Hepatocyte (in vitro differentiated cells): ENCODE measurements at regions not wholly inside any gene's neighbourhood (a gene's known extent, or its start where the extent isn't known, plus 50 kb on each side); places are given as distances from the start of the nearest gene placed in this dataset.

Experiments
- DNase-seq: peaks from one replicate; pipeline ENCODE4 v3.0.0-alpha.2; 2016; ENCODE audit warnings: low spot score
- H2AFZ ChIP-seq: fragments of 200-600 bp; sonication (generic); 2 replicates; pipeline ENCODE4 v1.6.0; 2016; ENCODE audit warnings: antibody characterized with exemption, mild to moderate bottlenecking
- H3K27ac ChIP-seq: fragments of 200-600 bp; sonication (generic); 2 replicates; pipeline ENCODE4 v1.5.1; 2016; ENCODE audit warnings: mild to moderate bottlenecking
- H3K27me3 ChIP-seq: fragments of 200-600 bp; sonication (generic); 2 replicates; pipeline ENCODE4 v1.6.1; 2016
- H3K36me3 ChIP-seq: fragments of 200-600 bp; sonication (generic); replicated peaks from 2 replicates; pipeline ENCODE4 v1.5.1; 2016; ENCODE audit warnings: low read depth; ENCODE audit not compliant: insufficient read depth
- H3K4me1 ChIP-seq: fragments of 200-600 bp; sonication (generic); 2 replicates; pipeline ENCODE4 v1.5.1; 2016; ENCODE audit warnings: mild to moderate bottlenecking, moderate library complexity; ENCODE audit not compliant: insufficient read depth
- H3K4me2 ChIP-seq: fragments of 200-600 bp; sonication (generic); 2 replicates; pipeline ENCODE4 v1.6.0; 2016
- H3K4me3 ChIP-seq: fragments of 200-600 bp; sonication (generic); 2 replicates; pipeline ENCODE4 v1.5.1; 2016; ENCODE audit warnings: mild to moderate bottlenecking
- H3K79me2 ChIP-seq: fragments of 200-600 bp; sonication (generic); 2 replicates; pipeline ENCODE4 v1.6.0; 2017; ENCODE audit warnings: mild to moderate bottlenecking
- H3K9me2 ChIP-seq: fragments of 200-600 bp; sonication (generic); replicated peaks from 2 replicates; pipeline ENCODE4 v1.6.0; 2017; ENCODE audit warnings: mild to moderate bottlenecking; ENCODE audit not compliant: insufficient read depth
- H3K9me3 ChIP-seq: fragments of 200-600 bp; sonication (generic); 2 replicates; pipeline ENCODE4 v1.5.1; 2016; ENCODE audit warnings: low read depth, mild to moderate bottlenecking
- H4K20me1 ChIP-seq: fragments of 200-600 bp; sonication (generic); 2 replicates; pipeline ENCODE4 v1.6.0; 2016; ENCODE audit warnings: mild to moderate bottlenecking; ENCODE audit not compliant: insufficient read depth, poor library complexity, severe bottlenecking
- CTCF ChIP-seq: fragments of 200-600 bp; sonication (generic); IDR thresholded peaks from 2 replicates; pipeline ENCODE4 v1.5.1; 2016; ENCODE audit warnings: antibody characterized with exemption, mild to moderate bottlenecking; ENCODE audit not compliant: poor library complexity
- EZH2 ChIP-seq: fragments of 200-600 bp; sonication (generic); IDR thresholded peaks from 2 replicates; pipeline ENCODE4 v1.6.1; 2016; ENCODE audit warnings: antibody characterized with exemption, mild to moderate bottlenecking, borderline replicate concordance
- EZH2phosphoT487 ChIP-seq: fragments of 200-600 bp; sonication (generic); IDR thresholded peaks from one replicate; pipeline ENCODE4 v1.6.1; 2018; ENCODE audit warnings: antibody characterized with exemption, mild to moderate bottlenecking, low read depth, moderate library complexity; ENCODE audit not compliant: unreplicated experiment, severe bottlenecking
- WGBS: methylation state at CpG from one replicate; pipeline ENCODE4 v1.1.6; 2016; ENCODE audit warnings: low lambda C conversion rate; ENCODE audit errors: missing lambda C conversion rate; 5-methylcytosine and 5-hydroxymethylcytosine counted together

GRCh38 chr3:178223876-178224275, 312.4 kb upstream of the KCNMB2 start:
- H3K9me3 ChIP-seq, result no peaks in the 10 kb centered on the region
- DNase-seq, result no peak
- H3K4me1 ChIP-seq, result no peaks in the 10 kb centered on the region
- no peak overlapping the region for H3K4me3 ChIP-seq
- H3K9me2 ChIP-seq, result no peaks in the 10 kb centered on the region
- no peaks in the 10 kb centered on the region for H3K36me3 ChIP-seq
- no peak overlapping the region for H3K4me2 ChIP-seq
- no peaks in the 10 kb centered on the region for H4K20me1 ChIP-seq
- no peak overlapping the region for H2AFZ ChIP-seq
- no peaks in the 10 kb centered on the region for H3K27me3 ChIP-seq
- no peaks in the 10 kb centered on the region for H3K79me2 ChIP-seq
- no peak overlapping the region for H3K27ac ChIP-seq
- TF ChIP-seq CTCF, result no peak
- TF ChIP-seq EZH2phosphoT487, result no peak
- TF ChIP-seq EZH2, result no peak

- Histone ChIP-seq H2AFZ (no peak overlapping the region), H4K20me1 (no peaks in the 10 kb centered on the region), H3K4me1 (no peaks in the 10 kb centered on the region), H3K79me2 (no peaks in the 10 kb centered on the region), H3K4me2 (no peak overlapping the region), H3K4me3 (no peak overlapping the region), H3K36me3 (no peaks in the 10 kb centered on the region), H3K27ac (no peak overlapping the region), H3K9me2 (no peaks in the 10 kb centered on the region), H3K27me3 (no peaks in the 10 kb centered on the region), H3K9me3 (peaks cover 3% of the 10 kb centered on the region)
- DNase-seq, result no peak
- WGBS, result 99% methylated on average over 2 of the region's 2 CpGs
- TF ChIP-seq EZH2phosphoT487 (no peak), CTCF (no peak), EZH2 (no peak)
Observed at GRCh38 chr3:178226094-178226493, 310.1 kb upstream of the KCNMB2 start.

- no peaks in the 10 kb centered on the region for H4K20me1 ChIP-seq
- no peak for TF ChIP-seq EZH2phosphoT487
- TF ChIP-seq CTCF, result no peak
- TF ChIP-seq EZH2, result no peak
- H3K4me1 ChIP-seq, result no peaks in the 10 kb centered on the region
- DNase-seq, result no peak
- no peaks in the 10 kb centered on the region for H3K36me3 ChIP-seq
- no peak overlapping the region for H3K4me2 ChIP-seq
- no peaks in the 10 kb centered on the region for H3K9me2 ChIP-seq
- H2AFZ ChIP-seq, result no peak overlapping the region
- no peak overlapping the region for H3K4me3 ChIP-seq
- no peaks in the 10 kb centered on the region for H3K27me3 ChIP-seq
- H3K79me2 ChIP-seq, result no peaks in the 10 kb centered on the region
- WGBS, result 98% methylated on average over 3 of the region's 3 CpGs
- H3K27ac ChIP-seq, result no peak overlapping the region
- H3K9me3 ChIP-seq, result peaks cover 3% of the 10 kb centered on the region
Observed at GRCh38 chr3:178231645-178232044, 304.6 kb upstream of the KCNMB2 start.
